NCI-H146 treated with DMSO at 0.1 percent for 48 hours (cell line): ENCODE measurements at regions not wholly inside any gene's neighbourhood (a gene's known extent, or its start where the extent isn't known, plus 50 kb on each side); places are given as distances from the start of the nearest gene placed in this dataset.

Experiments used
- DNase-seq: peaks from one replicate; lab custom pipeline; 2025; ENCODE audit not compliant: unreplicated experiment; lab: John Stamatoyannopoulos, UW

DNA sequence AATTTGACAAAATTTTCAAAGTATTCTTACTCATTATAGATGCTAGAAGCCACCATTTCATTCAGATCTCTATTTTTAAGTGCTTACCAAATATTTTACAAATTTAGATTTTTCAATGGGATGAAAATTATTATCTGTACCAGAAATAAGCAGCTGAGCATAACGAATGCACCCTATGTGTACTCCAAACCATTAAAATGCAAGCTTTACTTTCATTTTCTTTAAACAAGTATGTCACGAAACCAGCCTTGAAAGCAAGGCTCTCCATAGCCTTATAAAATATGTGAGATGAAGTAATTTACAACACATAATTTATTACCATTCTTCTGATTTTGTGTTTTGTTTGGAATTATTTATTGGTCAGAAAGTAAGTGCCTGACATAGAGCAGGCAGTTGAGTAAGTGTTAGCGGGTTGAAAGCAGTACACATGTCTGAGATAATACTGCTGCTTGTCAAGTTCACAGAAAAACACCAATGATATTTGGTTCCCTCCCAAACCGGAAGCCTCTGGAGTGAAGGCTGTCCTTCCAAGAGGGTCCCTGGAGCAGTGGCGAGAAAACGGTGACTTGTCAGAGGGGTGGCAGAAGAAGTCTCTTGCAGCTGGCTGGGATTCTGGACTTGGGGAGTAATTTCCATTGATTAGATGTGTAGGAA is 322.7 kb upstream of the PFKP start:
- DNase-seq: no peak

- no peak for DNase-seq
These were observed 332.7 kb upstream of the PFKP start for GRCh38 chr10:2734603-2735002.

GRCh38 chr10:2733278-2733963 is 333.9 kb upstream of the PFKP start:
- no peak for DNase-seq

DNA sequence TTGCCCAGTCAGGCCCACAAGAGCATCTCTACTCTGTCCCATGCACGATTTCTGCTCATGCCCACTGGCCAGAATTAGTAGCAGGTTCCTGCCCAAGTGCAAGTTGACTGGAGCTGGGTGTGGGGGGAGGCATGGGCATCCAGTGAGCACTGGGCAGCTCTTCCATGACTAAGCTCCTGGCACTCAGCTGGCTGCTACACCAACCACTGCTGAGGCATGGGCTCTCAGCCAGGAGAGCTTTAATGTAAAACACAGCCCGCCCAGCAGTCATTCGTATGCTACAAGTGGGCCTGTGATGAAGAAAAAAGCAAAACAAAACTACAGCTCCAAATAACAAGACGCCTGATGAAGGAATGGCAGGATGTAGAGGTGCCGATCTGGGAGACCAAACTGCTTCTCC is 335.4 kb upstream of the PFKP start:
- no peak for DNase-seq

DNA sequence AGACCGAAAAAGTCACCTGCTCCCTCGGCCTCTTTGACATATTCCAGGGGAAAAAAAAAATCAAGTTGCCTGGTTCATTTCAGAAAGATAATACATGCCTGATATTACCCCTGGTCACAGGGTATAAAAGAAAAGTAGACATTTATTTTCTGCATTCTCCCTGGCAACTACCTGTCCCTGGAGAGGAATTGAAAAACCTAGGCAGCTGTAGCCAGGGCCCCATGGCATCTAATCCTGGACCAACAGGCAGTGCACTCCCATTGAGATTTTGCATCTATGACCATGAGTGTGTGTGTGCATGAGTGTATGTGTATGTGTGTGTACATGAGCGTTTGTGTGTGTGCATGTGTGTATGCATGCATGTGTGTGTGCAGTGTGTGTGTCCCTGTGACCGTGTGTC is 338.2 kb upstream of the PFKP start:
- DNase-seq: no peak

DNA sequence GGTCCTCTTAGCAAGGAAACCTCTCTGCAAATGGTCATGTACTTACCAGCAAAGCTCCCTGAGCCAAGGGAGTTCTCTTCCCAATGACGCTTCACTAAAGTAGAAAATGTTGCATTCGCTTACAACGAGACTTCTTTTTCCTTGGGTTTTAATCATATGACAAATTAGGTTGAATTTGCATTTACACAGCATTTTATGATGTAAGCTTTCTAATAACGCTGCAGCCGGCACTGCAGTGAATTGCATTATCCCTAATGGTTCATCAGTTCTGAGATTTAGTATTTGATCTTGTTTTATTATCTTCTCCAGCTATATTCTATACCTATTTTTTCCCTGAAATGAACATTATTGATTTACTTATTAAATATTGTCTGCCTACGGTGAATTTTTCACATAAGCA is 339.3 kb upstream of the PFKP start:
- no peak for DNase-seq

GRCh38 chr10:2716596-2716995 is 350.8 kb upstream of the PFKP start:
- DNase-seq: no peak

DNA sequence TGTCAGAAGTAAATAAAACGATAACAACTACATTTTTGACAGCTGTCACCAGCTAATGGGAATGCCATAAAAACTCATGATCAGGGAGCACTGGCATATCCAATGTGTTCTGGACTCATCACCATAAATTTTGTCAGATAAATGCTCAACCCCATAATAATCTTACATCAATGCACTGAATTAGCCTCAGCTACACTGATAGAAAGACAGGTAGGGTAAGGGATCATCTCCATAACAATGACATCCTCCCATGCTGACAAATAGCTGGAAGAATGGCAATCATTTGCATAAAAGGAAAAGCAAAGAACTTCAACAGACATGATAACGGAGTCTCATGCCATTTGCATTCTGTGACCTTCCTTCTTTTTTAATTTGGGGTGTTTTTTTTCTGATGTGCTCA is 352.8 kb upstream of the PFKP start:
- no peak for DNase-seq

DNA sequence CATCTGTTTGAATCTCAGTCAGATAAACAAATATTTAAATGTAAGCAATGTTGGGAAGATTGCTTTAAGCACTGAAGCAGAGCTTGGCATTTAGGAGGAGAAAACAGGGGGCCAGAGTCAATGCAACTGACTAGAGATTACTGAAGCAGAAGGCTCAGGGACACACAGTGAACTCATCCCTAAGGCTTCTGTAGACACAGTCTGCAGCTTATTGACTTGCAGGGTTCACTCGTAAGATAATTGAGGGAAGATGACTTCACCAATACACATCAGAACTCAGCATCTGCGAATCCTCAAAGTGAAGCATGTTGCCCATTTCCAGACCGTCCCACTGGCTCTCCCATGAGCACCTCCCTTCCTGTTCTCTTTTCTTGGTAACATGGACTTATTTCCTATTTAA is 363.4 kb upstream of the PFKP start:
- no peak for DNase-seq

DNA sequence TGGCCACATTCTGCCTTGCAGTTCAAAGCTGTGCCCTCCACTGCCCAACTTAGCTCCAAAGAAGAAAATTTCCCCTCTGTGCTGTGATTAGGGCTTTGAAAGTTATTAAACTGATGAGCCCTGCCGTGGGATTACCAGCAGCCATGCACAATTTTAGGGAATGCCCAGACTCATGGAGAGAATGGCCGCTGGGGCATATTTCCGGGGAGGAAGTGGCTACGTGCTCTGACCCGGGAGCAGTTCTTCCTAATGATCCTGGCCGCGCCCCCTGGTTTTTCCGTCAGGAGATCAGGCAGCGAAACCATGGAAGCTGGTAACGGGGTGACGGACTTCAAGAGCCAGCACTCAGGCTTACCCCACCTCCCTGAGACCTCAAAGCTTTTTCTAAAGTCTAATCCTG is 365.5 kb upstream of the PFKP start:
- no peak for DNase-seq

DNA sequence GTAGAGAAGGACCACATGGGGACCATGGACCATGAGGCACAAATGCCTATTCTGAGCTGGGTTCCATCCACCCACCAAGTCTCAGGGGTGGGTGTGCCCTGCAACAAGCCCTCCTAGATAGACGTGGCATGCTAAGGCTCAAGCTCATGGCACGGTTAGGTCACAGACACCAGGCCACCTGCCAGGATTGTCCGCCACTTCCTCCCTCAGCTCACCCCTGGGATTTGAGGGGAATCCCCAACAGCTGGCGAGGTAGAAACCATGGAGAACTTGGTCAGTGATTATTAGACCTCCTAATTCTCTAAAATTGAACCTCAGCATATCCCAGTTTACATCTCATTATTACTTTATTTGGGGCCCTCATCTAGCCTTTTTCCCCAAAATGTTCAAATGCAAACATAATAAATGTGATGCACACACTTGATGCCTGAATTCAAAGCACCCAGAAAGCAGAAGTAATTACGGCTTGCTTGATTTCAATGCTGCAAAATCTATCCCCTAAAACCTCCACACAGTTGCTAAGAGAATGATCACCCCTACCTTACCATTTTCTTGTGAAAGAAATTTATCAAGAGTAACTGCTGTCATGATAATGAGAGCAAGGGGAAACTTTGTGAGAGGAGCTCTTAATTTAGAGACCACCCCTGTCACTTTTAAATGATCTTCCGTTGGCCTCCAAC is 366.6 kb upstream of the PFKP start:
- DNase-seq: no peak

DNA sequence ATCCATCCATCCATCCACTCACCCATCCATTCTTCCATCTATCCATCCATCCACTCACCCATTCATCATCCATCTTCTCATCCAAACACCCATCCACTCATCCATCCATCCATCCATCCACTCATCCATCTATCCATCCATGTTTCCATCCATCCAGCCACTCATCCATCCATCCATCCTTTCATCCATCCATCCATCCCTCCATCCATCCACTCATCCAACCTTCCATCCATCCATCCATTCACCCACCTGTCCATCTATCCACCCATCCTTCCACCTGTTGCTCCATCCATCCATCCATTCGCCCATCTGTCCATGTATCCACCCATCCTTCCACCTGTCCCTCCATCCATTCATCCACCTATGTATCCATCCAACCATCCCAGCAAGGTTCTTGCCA is 378.4 kb upstream of the PFKP start:
- DNase-seq: no peak

DNA sequence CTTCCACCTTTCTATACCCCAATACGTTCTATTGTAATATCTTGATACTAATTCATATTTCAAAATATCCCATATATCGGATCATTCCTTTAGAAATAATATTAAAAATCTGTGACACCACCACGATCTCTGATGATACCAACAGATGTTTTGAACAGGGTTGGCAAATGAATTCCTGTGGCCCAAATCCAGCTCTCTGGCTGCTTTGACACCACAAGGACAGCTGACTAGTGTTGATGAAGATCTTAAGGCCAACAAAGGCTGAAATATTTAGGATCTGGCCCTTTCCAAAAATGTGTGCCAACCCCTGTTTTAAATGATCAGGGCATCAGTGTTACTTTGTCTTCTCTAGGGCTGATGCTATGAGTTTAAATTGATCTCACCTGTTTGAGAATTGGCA is 380.7 kb upstream of the PFKP start:
- no peak for DNase-seq

GRCh38 chr10:2682491-2682890 is 384.9 kb upstream of the PFKP start:
- DNase-seq: no peak

DNA sequence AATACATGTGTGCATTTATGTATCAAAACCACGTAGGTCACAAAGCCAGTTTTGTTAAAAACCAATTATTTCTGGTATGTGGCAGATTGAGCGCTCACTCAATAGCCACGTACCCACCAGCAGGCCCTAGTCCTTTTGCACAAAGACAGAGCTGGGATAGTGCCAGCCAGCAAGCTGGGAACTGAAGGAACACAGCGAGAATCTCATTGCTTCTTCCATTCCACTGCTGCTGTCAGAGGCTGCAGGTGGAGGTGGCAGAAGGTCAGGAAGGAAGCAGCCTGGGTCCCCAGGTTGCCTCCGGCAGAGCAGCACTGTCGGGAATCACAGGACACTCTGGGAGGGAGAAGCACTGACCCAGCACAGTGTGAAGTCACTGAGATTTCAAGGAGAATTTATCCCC is 385.5 kb upstream of the PFKP start:
- DNase-seq: no peak

GRCh38 chr10:2680821-2681220 is 386.5 kb upstream of the PFKP start:
- DNase-seq: no peak

GRCh38 chr10:2679646-2680045 is 387.7 kb upstream of the PFKP start:
- no peak for DNase-seq

DNA sequence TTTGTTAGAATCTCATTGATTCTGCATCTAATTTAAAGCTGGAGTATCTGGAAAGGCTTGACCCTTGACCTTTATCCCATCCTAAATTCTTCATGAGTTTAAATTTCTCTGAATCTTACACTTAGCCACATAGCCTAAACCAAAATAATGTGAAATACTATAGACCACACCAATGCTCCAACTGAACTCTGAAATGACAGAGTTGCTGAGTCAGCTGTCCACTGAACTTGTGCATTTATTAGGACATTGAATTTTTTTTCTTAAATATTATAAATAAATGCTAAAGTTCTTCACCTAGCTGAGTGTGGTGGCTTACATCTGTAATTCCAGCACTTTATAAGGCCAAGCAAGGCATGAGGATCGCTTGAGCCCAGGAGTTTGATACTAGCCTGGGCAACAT is 390.9 kb upstream of the PFKP start:
- DNase-seq: no peak

GRCh38 chr10:2674451-2674850 is 392.9 kb upstream of the PFKP start:
- DNase-seq: no peak

DNA sequence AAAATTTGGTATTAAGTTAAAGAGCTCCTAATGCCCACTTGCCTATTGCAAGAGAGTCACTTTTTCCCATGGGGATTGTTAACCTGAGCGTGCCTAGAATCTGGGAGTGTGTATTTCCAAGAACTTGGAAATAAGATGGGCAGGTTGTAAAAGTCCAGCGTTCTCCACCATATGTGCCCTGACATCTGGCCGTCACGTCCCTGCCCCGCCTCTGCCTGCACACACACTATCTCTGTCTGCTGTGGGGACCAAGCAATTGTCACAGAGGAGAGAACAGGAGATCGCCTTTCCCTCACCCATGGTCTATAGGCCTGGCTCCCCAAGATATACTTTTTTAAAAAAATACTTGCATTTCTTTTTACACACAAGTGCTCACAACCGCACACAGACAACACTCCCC is 396.5 kb upstream of the PFKP start:
- DNase-seq: no peak

GRCh38 chr10:2665772-2666171 is 401.6 kb upstream of the PFKP start:
- no peak for DNase-seq

GRCh38 chr10:2660276-2660675 is 407.1 kb upstream of the PFKP start:
- no peak for DNase-seq
